Occipital lobe (tissue), 1 donor: ENCODE measurements at regions not wholly inside any gene's neighbourhood (a gene's known extent, or its start where the extent isn't known, plus 50 kb on each side); places are given as distances from the start of the nearest gene placed in this dataset.
"Not testable (repeated sequence)": the region's sequence is repeated elsewhere in the genome, so short reads cannot be mapped to it uniquely, and the experiment has no call there.

Source experiments
- DNase-seq: peaks from one replicate; lab custom pipeline; 2025; lab: John Stamatoyannopoulos, UW

GRCh38 chr2:195199864-195200263, 457.2 kb upstream of the SLC39A10 start:
- DNase-seq = no peak

- no peak for DNase-seq
Observed at GRCh38 chr2:195181059-195181705, 475.8 kb upstream of the SLC39A10 start.

GRCh38 chr2:195168369-195168768, 488.7 kb upstream of the SLC39A10 start:
- no peak for DNase-seq

GRCh38 chr2:195164930-195165329, 492.1 kb upstream of the SLC39A10 start:
- no peak for DNase-seq

- no peak for DNase-seq
Observed at GRCh38 chr2:195162918-195163317, 494.1 kb upstream of the SLC39A10 start.

- DNase-seq = no peak
Observed at GRCh38 chr2:195162194-195162593, 494.8 kb upstream of the SLC39A10 start.

- DNase-seq = no peak
Observed at GRCh38 chr2:195160963-195161362, 496.1 kb upstream of the SLC39A10 start.

GRCh38 chr2:195151711-195152110, 505.3 kb upstream of the SLC39A10 start:
- DNase-seq = no peak

GRCh38 chr2:195150819-195151218, 506.2 kb upstream of the SLC39A10 start:
- DNase-seq = no peak

GRCh38 chr2:195148004-195148403, 509.0 kb upstream of the SLC39A10 start:
- no peak for DNase-seq

GRCh38 chr2:195146761-195147541, 510.1 kb upstream of the SLC39A10 start:
- DNase-seq = no peak

- DNase-seq = no peak
Observed at GRCh38 chr2:195138435-195138834, 518.6 kb upstream of the SLC39A10 start.

- not testable (repeated sequence) for DNase-seq
Observed at GRCh38 chr2:195125889-195126288, 531.1 kb upstream of the SLC39A10 start.

- no peak for DNase-seq
Observed at GRCh38 chr2:195124391-195125079, 532.5 kb upstream of the SLC39A10 start.

- no peak for DNase-seq
Observed at GRCh38 chr2:195122653-195123052, 534.4 kb upstream of the SLC39A10 start.

- DNase-seq = no peak
Observed at GRCh38 chr2:195121341-195121740, 535.7 kb upstream of the SLC39A10 start.

- no peak for DNase-seq
Observed at GRCh38 chr2:195119231-195119630, 537.8 kb upstream of the SLC39A10 start.

GRCh38 chr2:195118276-195118675, 538.8 kb upstream of the SLC39A10 start:
- DNase-seq = no peak

GRCh38 chr2:195117011-195117410, 540.0 kb upstream of the SLC39A10 start:
- no peak for DNase-seq

GRCh38 chr2:195115738-195116137, 541.3 kb upstream of the SLC39A10 start:
- DNase-seq = no peak

GRCh38 chr2:195108182-195108581, 548.8 kb upstream of the SLC39A10 start:
- DNase-seq = no peak

- no peak for DNase-seq
Observed at GRCh38 chr2:195106681-195107380, 550.2 kb upstream of the SLC39A10 start.
